HepG2 (cell line): ENCODE measurements at regions not wholly inside any gene's neighbourhood (a gene's known extent, or its start where the extent isn't known, plus 50 kb on each side); places are given as distances from the start of the nearest gene placed in this dataset.

Source experiments
- MAFK ChIP-seq, 2 experiments: IDR thresholded peaks in 1 of 2; conservative IDR thresholded peaks in 1 of 2; 2 replicates each; pipeline ENCODE4 v1.6.1; 2011; ENCODE audit warnings: improper control_type of control experiment in 2 of 2, low read length in 2 of 2
- NFYB ChIP-seq: sonication (generic); formaldehyde crosslinking; IDR thresholded peaks from 2 replicates; pipeline ENCODE4 v1.4.0; 2020; ENCODE audit warnings: missing genetic modification reagents
- PCBP1 ChIP-seq: fragments of 200-400 bp; formaldehyde crosslinking; IDR thresholded peaks from 2 replicates; pipeline ENCODE4 v1.6.1; 2017; ENCODE audit warnings: mild to moderate bottlenecking, low read depth, low read length, borderline replicate concordance
- U2AF2 ChIP-seq: fragments of 200-400 bp; formaldehyde crosslinking; IDR thresholded peaks from 2 replicates; pipeline ENCODE4 v1.6.1; 2017; ENCODE audit warnings: low read depth, mild to moderate bottlenecking, low read length
- ZNF737 ChIP-seq: sonication (generic); formaldehyde crosslinking; IDR thresholded peaks from 2 replicates; pipeline ENCODE4 v1.5.0; 2020; ENCODE audit warnings: missing genetic modification reagents, mild to moderate bottlenecking, borderline replicate concordance
- TF ChIP-seq, protein P1 (sequence below): sonication (generic); formaldehyde crosslinking; IDR thresholded peaks from 2 replicates; pipeline ENCODE4 v1.5.1; 2020; ENCODE audit warnings: mild to moderate bottlenecking, missing genetic modification reagents, moderate library complexity
- TF ChIP-seq, protein P2 (sequence below): sonication (generic); formaldehyde crosslinking; IDR thresholded peaks from one replicate; pipeline ENCODE4 v1.5.1; 2020; ENCODE audit warnings: mild to moderate bottlenecking, missing genetic modification reagents; ENCODE audit errors: not compliant biosample characterization
- TF ChIP-seq, protein P3 (sequence below): sonication (generic); formaldehyde crosslinking; IDR thresholded peaks from 2 replicates; pipeline ENCODE4 v1.4.0; 2020; ENCODE audit warnings: missing genetic modification reagents
- TF ChIP-seq, protein P4 (sequence below): sonication (generic); formaldehyde crosslinking; IDR thresholded peaks from 2 replicates; pipeline ENCODE4 v1.4.0; 2020; ENCODE audit warnings: missing genetic modification reagents, borderline replicate concordance

DNA sequence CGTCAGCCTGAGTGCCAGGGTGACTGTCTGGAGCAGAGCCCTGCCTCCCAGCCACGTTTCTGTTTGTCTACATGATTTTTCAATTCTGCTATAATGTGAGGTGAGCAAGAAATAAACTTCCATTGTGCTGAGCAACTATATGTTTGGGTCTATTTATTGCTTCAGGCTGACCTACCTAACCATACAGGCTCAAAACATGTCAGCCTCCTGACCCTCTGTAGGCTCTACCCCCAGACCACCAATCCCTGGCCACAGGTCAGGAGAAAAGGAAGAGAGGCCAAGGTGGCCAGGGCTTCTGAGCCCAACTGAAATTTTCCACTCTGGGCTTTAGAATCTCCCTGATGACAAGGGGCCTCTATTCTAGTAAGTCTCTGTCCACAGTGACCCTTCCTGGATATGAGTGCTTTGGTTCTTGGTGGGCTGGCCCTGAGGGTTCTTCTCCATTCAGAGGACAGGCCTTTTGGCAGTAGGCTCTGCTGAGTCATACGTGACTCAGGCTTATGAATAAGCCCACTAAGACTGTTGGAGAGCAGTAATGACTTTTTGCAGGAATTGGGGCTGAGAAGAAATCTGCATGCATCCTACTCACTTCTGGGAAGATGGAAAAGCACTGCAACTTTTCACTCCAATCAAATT lies 117.2 kb upstream of the TBCA start (continued):
- TF ChIP-seq NFYB (no peak), U2AF2 (no peak), MAFK (conservative IDR thresholded peaks at IDR 0.05 in 1 of 2, IDR thresholded peaks at IDR 0.05 in 1 of 2; ENCODE audit: low read length in 2 of 2) (peak in 1 of 2 experiments; percentile 57; a peak in 2 of 4 replicates), ZNF737 (CRISPR knock-in tag) (no peak), PCBP1 (no peak)
- TF ChIP-seq, protein P1, sequence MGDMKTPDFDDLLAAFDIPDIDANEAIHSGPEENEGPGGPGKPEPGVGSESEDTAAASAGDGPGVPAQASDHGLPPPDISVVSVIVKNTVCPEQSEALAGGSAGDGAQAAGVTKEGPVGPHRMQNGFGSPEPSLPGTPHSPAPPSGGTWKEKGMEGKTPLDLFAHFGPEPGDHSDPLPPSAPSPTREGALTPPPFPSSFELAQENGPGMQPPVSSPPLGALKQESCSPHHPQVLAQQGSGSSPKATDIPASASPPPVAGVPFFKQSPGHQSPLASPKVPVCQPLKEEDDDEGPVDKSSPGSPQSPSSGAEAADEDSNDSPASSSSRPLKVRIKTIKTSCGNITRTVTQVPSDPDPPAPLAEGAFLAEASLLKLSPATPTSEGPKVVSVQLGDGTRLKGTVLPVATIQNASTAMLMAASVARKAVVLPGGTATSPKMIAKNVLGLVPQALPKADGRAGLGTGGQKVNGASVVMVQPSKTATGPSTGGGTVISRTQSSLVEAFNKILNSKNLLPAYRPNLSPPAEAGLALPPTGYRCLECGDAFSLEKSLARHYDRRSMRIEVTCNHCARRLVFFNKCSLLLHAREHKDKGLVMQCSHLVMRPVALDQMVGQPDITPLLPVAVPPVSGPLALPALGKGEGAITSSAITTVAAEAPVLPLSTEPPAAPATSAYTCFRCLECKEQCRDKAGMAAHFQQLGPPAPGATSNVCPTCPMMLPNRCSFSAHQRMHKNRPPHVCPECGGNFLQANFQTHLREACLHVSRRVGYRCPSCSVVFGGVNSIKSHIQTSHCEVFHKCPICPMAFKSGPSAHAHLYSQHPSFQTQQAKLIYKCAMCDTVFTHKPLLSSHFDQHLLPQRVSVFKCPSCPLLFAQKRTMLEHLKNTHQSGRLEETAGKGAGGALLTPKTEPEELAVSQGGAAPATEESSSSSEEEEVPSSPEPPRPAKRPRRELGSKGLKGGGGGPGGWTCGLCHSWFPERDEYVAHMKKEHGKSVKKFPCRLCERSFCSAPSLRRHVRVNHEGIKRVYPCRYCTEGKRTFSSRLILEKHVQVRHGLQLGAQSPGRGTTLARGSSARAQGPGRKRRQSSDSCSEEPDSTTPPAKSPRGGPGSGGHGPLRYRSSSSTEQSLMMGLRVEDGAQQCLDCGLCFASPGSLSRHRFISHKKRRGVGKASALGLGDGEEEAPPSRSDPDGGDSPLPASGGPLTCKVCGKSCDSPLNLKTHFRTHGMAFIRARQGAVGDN (CRISPR knock-in tag) = no peak
- TF ChIP-seq, protein P2, sequence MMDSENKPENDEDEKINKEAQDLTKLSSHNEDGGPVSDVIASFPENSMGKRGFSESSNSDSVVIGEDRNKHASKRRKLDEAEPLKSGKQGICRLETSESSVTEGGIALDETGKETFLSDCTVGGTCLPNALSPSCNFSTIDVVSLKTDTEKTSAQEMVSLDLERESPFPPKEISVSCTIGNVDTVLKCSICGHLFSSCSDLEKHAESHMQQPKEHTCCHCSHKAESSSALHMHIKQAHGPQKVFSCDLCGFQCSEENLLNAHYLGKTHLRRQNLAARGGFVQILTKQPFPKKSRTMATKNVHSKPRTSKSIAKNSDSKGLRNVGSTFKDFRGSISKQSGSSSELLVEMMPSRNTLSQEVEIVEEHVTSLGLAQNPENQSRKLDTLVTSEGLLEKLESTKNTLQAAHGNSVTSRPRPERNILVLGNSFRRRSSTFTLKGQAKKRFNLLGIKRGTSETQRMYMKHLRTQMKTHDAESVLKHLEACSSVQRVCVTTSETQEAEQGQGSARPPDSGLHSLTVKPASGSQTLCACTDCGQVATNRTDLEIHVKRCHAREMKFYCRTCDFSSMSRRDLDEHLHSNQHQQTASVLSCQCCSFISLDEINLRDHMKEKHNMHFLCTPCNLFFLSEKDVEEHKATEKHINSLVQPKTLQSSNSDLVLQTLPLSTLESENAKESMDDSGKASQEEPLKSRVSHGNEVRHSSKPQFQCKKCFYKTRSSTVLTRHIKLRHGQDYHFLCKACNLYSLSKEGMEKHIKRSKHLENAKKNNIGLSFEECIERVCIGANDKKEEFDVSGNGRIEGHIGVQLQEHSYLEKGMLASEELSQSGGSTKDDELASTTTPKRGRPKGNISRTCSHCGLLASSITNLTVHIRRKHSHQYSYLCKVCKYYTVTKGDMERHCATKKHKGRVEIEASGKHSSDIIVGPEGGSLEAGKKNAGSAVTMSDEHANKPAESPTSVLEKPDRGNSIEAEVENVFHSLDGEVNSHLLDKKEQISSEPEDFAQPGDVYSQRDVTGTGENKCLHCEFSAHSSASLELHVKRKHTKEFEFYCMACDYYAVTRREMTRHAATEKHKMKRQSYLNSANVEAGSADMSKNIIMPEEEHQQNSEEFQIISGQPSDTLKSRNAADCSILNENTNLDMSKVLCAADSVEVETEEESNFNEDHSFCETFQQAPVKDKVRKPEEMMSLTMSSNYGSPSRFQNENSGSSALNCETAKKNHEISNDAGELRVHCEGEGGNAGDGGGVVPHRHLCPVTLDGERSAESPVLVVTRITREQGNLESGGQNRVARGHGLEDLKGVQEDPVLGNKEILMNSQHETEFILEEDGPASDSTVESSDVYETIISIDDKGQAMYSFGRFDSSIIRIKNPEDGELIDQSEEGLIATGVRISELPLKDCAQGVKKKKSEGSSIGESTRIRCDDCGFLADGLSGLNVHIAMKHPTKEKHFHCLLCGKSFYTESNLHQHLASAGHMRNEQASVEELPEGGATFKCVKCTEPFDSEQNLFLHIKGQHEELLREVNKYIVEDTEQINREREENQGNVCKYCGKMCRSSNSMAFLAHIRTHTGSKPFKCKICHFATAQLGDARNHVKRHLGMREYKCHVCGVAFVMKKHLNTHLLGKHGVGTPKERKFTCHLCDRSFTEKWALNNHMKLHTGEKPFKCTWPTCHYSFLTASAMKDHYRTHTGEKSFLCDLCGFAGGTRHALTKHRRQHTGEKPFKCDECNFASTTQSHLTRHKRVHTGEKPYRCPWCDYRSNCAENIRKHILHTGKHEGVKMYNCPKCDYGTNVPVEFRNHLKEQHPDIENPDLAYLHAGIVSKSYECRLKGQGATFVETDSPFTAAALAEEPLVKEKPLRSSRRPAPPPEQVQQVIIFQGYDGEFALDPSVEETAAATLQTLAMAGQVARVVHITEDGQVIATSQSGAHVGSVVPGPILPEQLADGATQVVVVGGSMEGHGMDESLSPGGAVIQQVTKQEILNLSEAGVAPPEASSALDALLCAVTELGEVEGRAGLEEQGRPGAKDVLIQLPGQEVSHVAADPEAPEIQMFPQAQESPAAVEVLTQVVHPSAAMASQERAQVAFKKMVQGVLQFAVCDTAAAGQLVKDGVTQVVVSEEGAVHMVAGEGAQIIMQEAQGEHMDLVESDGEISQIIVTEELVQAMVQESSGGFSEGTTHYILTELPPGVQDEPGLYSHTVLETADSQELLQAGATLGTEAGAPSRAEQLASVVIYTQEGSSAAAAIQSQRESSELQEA = no peak
- TF ChIP-seq, protein P3, sequence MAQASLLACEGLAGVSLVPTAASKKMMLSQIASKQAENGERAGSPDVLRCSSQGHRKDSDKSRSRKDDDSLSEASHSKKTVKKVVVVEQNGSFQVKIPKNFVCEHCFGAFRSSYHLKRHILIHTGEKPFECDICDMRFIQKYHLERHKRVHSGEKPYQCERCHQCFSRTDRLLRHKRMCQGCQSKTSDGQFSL (CRISPR knock-in tag) = no peak
- TF ChIP-seq, protein P4, sequence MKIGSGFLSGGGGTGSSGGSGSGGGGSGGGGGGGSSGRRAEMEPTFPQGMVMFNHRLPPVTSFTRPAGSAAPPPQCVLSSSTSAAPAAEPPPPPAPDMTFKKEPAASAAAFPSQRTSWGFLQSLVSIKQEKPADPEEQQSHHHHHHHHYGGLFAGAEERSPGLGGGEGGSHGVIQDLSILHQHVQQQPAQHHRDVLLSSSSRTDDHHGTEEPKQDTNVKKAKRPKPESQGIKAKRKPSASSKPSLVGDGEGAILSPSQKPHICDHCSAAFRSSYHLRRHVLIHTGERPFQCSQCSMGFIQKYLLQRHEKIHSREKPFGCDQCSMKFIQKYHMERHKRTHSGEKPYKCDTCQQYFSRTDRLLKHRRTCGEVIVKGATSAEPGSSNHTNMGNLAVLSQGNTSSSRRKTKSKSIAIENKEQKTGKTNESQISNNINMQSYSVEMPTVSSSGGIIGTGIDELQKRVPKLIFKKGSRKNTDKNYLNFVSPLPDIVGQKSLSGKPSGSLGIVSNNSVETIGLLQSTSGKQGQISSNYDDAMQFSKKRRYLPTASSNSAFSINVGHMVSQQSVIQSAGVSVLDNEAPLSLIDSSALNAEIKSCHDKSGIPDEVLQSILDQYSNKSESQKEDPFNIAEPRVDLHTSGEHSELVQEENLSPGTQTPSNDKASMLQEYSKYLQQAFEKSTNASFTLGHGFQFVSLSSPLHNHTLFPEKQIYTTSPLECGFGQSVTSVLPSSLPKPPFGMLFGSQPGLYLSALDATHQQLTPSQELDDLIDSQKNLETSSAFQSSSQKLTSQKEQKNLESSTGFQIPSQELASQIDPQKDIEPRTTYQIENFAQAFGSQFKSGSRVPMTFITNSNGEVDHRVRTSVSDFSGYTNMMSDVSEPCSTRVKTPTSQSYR = no peak
